Bronchial epithelial cell (primary cell): ENCODE measurements at regions not wholly inside any gene's neighbourhood (a gene's known extent, or its start where the extent isn't known, plus 50 kb on each side); places are given as distances from the start of the nearest gene placed in this dataset.

ENCODE experiments used
- DNase-seq: peaks from one replicate; pipeline ENCODE4 v3.0.0-alpha.2; 2010; ENCODE audit warnings: low read depth
- FAIRE-seq: peaks from 2 replicates; lab custom pipeline; 2011; peaks lifted over from hg19 to GRCh38; lab: Jason Lieb, UNC
- H3K27me3 ChIP-seq: 2 replicates; pipeline ENCODE4 v1.5.1; 2011; ENCODE audit warnings: low read length; ENCODE audit not compliant: control insufficient read depth, insufficient read depth
- H3K36me3 ChIP-seq: 2 replicates; pipeline ENCODE4 v1.5.1; 2011; ENCODE audit warnings: low read length; ENCODE audit not compliant: control insufficient read depth, insufficient read depth
- H3K4me3 ChIP-seq: 2 replicates; pipeline ENCODE4 v1.5.1; 2011; ENCODE audit warnings: mild to moderate bottlenecking, low read depth, low read length, control low read depth
- TF ChIP-seq, protein P1 (sequence below): IDR thresholded peaks from 2 replicates; pipeline ENCODE4 v1.5.1; 2011; ENCODE audit warnings: mild to moderate bottlenecking, moderate library complexity, low read length, control low read depth, inconsistent platforms; ENCODE audit not compliant: insufficient read depth, severe bottlenecking

DNA sequence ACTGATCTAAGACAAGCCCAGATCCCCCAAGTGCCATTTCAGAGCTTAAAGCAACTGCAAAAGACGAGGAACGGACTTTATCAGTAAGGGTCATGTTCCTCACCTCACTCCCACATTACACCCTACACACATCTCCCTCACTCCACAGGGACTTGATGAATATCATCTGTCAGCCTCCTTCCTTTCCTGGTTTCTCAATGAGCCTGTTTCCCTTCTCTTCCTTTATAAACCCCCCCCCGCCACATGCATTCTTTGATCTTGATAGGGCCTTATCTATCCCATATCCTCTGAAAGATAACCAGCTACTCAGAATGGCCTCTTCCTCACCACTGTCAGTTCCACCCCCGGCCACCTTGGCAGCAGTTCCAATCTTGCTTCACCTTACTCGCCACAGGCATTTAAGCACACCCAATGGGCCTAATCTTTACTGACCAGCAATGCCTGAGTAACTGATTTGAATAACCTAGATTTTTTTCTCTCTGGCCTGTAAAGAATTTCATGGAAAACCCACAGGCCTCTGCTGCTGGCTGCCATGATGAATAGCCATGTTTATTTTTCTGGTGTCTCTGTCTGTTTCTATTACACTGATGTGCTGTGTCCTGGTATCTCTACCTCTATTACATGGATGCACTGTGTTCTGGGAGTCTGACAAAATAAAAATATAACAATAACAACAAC is 138.7 kb downstream of the PHLDA1 start:
- Histone ChIP-seq H3K4me3 (no peak overlapping the region), H3K36me3 (no peaks in the 10 kb centered on the region), H3K27me3 (no peaks in the 10 kb centered on the region)
- DNase-seq, result peak; percentile 33
- TF ChIP-seq, protein P1, sequence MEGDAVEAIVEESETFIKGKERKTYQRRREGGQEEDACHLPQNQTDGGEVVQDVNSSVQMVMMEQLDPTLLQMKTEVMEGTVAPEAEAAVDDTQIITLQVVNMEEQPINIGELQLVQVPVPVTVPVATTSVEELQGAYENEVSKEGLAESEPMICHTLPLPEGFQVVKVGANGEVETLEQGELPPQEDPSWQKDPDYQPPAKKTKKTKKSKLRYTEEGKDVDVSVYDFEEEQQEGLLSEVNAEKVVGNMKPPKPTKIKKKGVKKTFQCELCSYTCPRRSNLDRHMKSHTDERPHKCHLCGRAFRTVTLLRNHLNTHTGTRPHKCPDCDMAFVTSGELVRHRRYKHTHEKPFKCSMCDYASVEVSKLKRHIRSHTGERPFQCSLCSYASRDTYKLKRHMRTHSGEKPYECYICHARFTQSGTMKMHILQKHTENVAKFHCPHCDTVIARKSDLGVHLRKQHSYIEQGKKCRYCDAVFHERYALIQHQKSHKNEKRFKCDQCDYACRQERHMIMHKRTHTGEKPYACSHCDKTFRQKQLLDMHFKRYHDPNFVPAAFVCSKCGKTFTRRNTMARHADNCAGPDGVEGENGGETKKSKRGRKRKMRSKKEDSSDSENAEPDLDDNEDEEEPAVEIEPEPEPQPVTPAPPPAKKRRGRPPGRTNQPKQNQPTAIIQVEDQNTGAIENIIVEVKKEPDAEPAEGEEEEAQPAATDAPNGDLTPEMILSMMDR, result no peak
- FAIRE-seq, result no peak

DNA sequence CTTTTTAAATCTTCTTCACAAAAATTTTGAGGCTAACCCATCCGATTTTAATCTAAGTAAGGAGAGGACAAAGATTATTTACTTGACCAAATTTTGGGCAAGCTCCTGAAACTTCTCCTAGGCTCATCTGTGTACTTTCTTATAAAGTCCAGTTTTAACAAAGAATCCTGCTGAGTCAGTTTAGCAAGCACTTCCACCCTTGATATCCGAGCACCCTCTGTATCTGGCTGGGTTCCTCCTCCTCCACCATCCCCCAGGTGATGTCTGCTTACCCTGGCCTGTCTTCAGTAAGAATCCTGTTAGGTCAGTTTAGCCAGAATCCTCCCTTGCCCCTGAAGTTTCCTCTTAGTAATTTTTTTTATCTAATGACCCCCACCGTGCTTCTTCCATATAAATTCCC is 140.5 kb downstream of the PHLDA1 start:
- Histone ChIP-seq H3K27me3 (no peaks in the 10 kb centered on the region), H3K4me3 (no peak overlapping the region), H3K36me3 (no peaks in the 10 kb centered on the region)
- DNase-seq (peak; percentile 27), FAIRE-seq (no peak)
- TF ChIP-seq, protein P1, result no peak

DNA sequence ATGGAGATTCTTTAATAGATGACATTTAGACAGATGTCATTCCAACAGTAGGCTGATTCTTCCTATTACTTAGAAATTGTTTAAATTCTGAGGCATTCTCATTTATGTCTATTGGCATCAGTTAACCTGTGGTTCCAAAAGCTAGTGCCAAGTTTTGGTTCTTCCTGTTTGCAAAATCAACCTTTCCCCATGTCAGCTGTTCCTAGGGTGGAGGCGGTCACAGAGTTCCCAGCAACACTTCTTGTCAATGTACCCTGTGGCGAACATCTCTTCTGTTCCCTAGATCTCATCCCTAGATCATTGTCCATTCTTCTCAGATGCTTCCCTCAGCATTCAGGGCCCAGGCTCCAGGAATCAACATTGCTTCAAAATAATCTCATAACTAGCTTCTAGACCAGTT is 140.9 kb downstream of the PHLDA1 start:
- Histone ChIP-seq H3K4me3 (no peak overlapping the region), H3K36me3 (no peaks in the 10 kb centered on the region), H3K27me3 (no peaks in the 10 kb centered on the region)
- TF ChIP-seq, protein P1, result no peak
- FAIRE-seq (no peak), DNase-seq (no peak)

DNA sequence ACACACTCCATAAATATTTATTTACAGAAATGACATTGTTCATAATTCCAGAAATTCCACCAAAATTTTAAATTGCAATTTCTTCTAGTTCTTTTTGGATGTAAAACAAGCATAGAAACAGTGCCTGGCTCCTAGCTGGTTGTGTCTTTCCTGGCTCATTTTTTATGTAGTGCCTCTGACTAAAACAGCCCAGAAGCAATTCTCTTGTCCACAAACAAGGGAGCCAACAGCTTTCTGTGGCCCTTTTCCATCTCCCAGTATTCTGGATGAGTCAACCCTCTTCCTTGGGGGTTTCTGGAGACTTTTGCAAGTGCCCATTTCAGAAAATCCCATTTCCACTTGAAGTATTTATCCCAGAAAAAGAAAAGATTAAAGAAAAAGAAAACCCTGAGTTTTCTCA is 141.4 kb downstream of the PHLDA1 start:
- no peak for DNase-seq
- TF ChIP-seq, protein P1, result no peak
- Histone ChIP-seq H3K27me3 (no peaks in the 10 kb centered on the region), H3K4me3 (no peak overlapping the region), H3K36me3 (no peaks in the 10 kb centered on the region)
- no peak for FAIRE-seq

DNA sequence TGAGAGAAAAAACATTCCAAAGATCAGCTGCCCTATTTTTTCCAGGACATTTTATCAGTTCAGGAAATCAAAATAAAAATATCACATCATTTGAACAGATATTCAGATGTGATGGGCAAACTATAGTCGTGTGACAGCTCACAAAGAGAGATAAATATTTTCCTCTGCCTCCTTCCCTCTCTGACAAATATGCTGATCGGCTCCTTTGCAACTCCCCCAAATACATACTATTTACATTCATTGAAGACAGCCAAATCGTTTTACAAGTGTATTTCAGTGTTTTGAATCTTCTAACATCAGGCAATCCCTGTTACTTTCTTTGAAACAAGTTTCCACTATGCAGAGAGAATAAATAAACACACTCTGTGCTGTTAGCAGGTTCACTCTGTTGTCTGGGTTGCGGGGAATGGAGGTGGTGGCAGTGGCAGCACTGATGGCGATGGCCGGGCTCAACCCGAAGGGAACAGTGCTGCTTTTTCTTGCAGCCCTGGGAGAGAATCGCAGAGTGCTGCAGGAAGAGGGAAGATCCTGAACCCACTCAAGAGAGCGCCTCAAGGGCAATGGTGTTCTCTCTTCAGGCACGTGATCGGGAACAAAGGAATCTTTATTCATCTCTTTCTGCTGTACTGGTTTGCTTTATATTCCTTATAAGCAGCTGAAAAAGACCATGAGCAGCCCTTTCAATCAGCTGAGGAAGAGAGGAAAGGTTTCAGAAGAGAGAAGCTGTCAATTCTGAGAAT is 142.5 kb downstream of the PHLDA1 start:
- TF ChIP-seq, protein P1, result no peak
- Histone ChIP-seq H3K4me3 (no peak overlapping the region), H3K27me3 (no peaks in the 10 kb centered on the region), H3K36me3 (no peaks in the 10 kb centered on the region)
- FAIRE-seq (no peak), DNase-seq (no peak)
